ENCODE measurements at regions not wholly inside any gene's neighbourhood (a gene's known extent, or its start where the extent isn't known, plus 50 kb on each side); places are given as distances from the start of the nearest gene placed in this dataset.

DNA sequence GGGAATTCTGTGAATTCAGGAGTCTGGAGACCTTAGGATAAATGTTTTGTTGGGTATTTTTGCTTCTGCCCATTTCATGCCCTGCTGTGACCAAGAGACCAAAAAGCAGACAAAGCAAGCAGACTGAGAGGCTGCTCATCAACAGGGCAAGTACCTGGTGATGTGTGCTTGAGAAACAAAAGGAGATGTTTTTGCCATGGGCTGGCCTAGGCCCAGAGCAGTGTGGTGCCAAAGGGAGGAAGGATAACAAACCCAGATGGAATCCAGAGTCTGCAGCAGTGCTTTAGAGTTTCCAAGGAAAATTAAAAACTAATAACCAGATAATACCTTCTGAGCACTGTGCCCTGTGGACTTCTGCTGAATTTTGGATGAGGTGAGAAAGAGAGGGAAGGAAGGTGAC lies 538.4 kb downstream of the STK39 start:
- Histone ChIP-seq H3K4me1 (ENCODE audit: insufficient read depth, low read length) (no peaks in the 10 kb centered on the region), H3K27me3 (ENCODE audit: control insufficient read depth in 1 of 2, insufficient read depth in 2 of 2, low read length in 2 of 2) (no peaks in the 10 kb centered on the region), H3K4me3 (ENCODE audit: low read length) (no peak overlapping the region), H3K36me3 (ENCODE audit: insufficient read depth, low read length) (no peaks in the 10 kb centered on the region), H3K9me3 (ENCODE audit: control insufficient read depth in 1 of 2, insufficient read depth in 1 of 2, low read length in 2 of 2) (peaks cover 0 to under 1% of the 10 kb centered on the region in 2 experiments), H3K27ac (ENCODE audit: low read depth in 1 of 2, low read length in 2 of 2) (no peak overlapping the region)
- Mint-ChIP-seq H3K27me3 (no peaks in the 10 kb centered on the region), H3K9me3 (no peaks in the 10 kb centered on the region), H3K36me3 (ENCODE audit: low read depth) (no peaks in the 10 kb centered on the region), H3K4me3 (no peak overlapping the region), H3K4me1 (ENCODE audit: low read depth) (no peaks in the 10 kb centered on the region), H3K27ac (no peak overlapping the region)
- ChIA-PET POLR2A (no interaction called here), CTCF (no interaction called here)
- intact Hi-C loops (cut with DNase I, micrococcal nuclease), result no loop called here
- ATAC-seq (ENCODE audit: poor library complexity), result no peak
- DNase-seq, result no peak
- no peak for TF ChIP-seq CTCF (IDR thresholded peaks at IDR 0.05)

DNA sequence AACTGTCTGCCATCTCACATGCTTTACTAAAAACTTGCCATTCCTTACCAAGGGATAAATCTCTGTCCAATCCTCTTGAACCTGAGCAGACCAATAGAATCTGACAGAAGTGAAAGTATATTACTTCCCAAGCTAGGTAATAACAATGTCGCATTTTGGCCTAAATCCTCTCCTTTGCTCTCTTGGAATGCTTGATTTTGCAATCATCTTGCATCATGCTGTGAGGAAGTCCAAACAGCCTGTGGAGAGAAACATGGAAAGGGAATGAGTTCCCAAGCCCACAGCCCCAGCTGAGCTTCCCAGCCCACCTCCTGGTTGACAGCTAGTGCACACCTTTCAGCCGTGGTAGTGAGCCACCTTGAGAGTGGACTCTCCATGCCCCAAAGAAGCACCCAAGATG lies 540.6 kb downstream of the STK39 start:
- Histone ChIP-seq H3K36me3 (ENCODE audit: insufficient read depth, low read length) (no peaks in the 10 kb centered on the region), H3K4me1 (ENCODE audit: insufficient read depth, low read length) (no peaks in the 10 kb centered on the region), H3K27me3 (ENCODE audit: control insufficient read depth in 1 of 2, insufficient read depth in 2 of 2, low read length in 2 of 2) (no peaks in the 10 kb centered on the region), H3K4me3 (ENCODE audit: low read length) (no peak overlapping the region), H3K9me3 (ENCODE audit: control insufficient read depth in 1 of 2, insufficient read depth in 1 of 2, low read length in 2 of 2) (peaks cover 0 to 4% of the 10 kb centered on the region in 2 experiments), H3K27ac (ENCODE audit: low read depth in 1 of 2, low read length in 2 of 2) (no peak overlapping the region)
- ChIA-PET CTCF (no interaction called here), POLR2A (no interaction called here)
- ATAC-seq (ENCODE audit: poor library complexity) (no peak), DNase-seq (no peak)
- H3K4me3 Mint-ChIP-seq, result no peak overlapping the region
- no peaks in the 10 kb centered on the region for H3K4me1 Mint-ChIP-seq (ENCODE audit: low read depth)
- H3K36me3 Mint-ChIP-seq (ENCODE audit: low read depth), result no peaks in the 10 kb centered on the region
- no peaks in the 10 kb centered on the region for H3K9me3 Mint-ChIP-seq
- intact Hi-C loops (cut with DNase I, micrococcal nuclease), result no loop called here
- H3K27me3 Mint-ChIP-seq, result no peaks in the 10 kb centered on the region
- H3K27ac Mint-ChIP-seq, result no peak overlapping the region
- no peak for TF ChIP-seq CTCF (IDR thresholded peaks at IDR 0.05)

DNA sequence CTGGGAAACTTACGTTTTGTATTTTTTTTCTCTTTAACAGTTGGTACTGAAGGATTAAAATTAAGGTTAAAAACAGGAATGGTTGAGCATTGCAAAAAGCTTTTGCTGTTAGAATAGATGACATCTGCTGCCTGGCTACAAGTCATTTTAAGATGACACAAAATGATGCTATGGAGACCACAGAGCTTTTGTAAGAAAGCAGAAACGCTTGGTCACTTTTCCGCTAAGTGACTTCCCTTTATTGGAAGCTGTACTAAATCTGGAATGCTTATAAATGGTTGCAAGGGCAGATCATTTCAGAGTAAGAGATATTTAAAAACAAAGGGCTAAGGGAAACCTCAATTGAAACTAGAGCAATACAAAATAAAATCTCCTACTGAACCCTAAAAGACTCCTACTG lies 544.0 kb downstream of the STK39 start:
- H3K36me3 Mint-ChIP-seq (ENCODE audit: low read depth), result no peaks in the 10 kb centered on the region
- H3K27me3 Mint-ChIP-seq, result no peaks in the 10 kb centered on the region
- POLR2A ChIA-PET, result no interaction called here
- H3K4me3 ChIP-seq (ENCODE audit: low read length), result no peak overlapping the region
- H3K9me3 ChIP-seq (ENCODE audit: control insufficient read depth in 1 of 2, insufficient read depth in 1 of 2, low read length in 2 of 2), result peaks cover 0 to 4% of the 10 kb centered on the region in 2 experiments
- H3K27ac ChIP-seq (ENCODE audit: low read depth in 1 of 2, low read length in 2 of 2), result no peak overlapping the region
- H3K27ac Mint-ChIP-seq, result no peak overlapping the region
- intact Hi-C loops (cut with DNase I, micrococcal nuclease), result no loop called here
- H3K4me1 ChIP-seq (ENCODE audit: insufficient read depth, low read length), result no peaks in the 10 kb centered on the region
- H3K4me3 Mint-ChIP-seq, result no peak overlapping the region
- TF ChIP-seq CTCF (IDR thresholded peaks at IDR 0.05), result no peak
- no peak for ATAC-seq (ENCODE audit: poor library complexity)
- no peak for DNase-seq
- no peaks in the 10 kb centered on the region for H3K4me1 Mint-ChIP-seq (ENCODE audit: low read depth)
- H3K9me3 Mint-ChIP-seq, result no peaks in the 10 kb centered on the region
- H3K27me3 ChIP-seq (ENCODE audit: control insufficient read depth in 1 of 2, insufficient read depth in 2 of 2, low read length in 2 of 2), result no peaks in the 10 kb centered on the region
- no peaks in the 10 kb centered on the region for H3K36me3 ChIP-seq (ENCODE audit: insufficient read depth, low read length)
- CTCF ChIA-PET, result no interaction called here

Measured in CD4-positive, alpha-beta T cell (primary cell).